ENCODE measurements at regions not wholly inside any gene's neighbourhood (a gene's known extent, or its start where the extent isn't known, plus 50 kb on each side); places are given as distances from the start of the nearest gene placed in this dataset.

GRCh38 chr1:193613041-193613440, 426.6 kb upstream of the B3GALT2 start:
- DNase-seq (ENCODE audit: low spot score): no peak

GRCh38 chr1:193609592-193609991, 423.2 kb upstream of the B3GALT2 start:
- DNase-seq (ENCODE audit: low spot score): no peak

GRCh38 chr1:193607787-193608186, 421.4 kb upstream of the B3GALT2 start:
- no peak for DNase-seq (ENCODE audit: low spot score)

- no peak for DNase-seq (ENCODE audit: low spot score)
Observed at GRCh38 chr1:193606035-193606434, 419.6 kb upstream of the B3GALT2 start.

DNA sequence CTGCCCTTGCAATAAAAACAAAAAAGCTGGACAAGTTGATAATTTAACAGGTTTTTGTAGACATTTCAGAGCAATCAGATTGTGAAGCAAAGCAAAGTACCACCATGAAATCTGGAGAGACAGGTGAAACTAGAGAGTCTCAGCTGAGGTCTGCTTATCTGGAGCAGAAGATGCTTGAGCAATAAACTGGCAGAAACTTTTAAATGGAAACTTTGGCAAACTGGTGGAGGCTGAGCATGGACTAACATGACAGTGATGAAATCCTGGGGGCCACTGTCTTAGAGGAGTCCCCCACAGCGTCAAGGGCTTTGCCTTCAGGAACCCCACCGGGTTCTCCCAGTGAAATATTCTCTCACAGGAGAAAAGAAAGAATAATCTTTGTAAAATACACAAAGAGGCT, 416.3 kb upstream of the B3GALT2 start:
- DNase-seq (ENCODE audit: low spot score): no peak

GRCh38 chr1:193593147-193593885, 406.9 kb upstream of the B3GALT2 start:
- no peak for DNase-seq (ENCODE audit: low spot score)

GRCh38 chr1:193592317-193592716, 405.9 kb upstream of the B3GALT2 start:
- no peak for DNase-seq (ENCODE audit: low spot score)

DNA sequence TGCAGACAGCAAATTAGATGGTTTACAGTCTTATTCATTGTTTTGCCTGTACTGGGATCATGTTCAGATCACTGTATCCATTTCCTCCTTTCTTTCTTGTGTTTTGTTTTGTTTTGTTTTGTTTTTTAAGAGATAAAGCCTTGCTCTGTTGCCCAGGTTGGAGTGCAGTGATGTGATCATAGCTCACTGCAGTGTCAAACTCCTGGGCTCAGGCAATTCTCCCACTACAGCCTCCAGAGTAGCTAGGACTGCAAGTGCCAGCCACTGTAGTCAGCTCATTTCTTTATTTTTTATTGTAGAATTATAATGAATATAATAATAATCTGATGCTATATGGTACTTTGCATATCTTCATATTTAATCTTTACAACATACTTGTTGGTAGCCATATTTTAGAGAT, 403.7 kb upstream of the B3GALT2 start:
- no peak for DNase-seq (ENCODE audit: low spot score)

- no peak for DNase-seq (ENCODE audit: low spot score)
Observed at GRCh38 chr1:193589597-193590040, 403.2 kb upstream of the B3GALT2 start.

- DNase-seq (ENCODE audit: low spot score): no peak
Observed at GRCh38 chr1:193588311-193589082, 402.1 kb upstream of the B3GALT2 start.

DNA sequence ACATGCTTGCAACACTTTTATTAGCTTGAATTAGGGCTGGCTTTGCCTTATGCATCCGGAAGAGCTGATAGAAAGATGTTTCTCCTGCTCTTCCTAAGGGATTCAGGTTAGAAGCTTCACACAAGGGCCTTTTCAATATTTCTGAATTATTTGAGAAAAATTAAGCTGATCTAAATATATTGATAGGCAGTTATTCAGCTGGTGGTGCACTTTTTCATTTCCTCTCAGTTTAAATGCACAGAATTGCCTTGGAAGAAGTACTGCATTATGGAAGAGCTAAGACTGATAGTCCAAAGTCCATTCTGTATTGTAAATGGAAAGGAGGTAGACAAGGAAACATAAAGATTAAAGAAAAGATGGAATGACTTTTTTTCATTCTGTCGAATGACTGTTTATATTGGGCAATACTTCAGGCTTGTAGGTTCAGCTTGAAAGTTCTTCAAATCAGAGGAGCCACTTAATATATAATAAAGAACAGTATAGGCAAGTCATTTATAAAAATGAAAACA, 398.4 kb upstream of the B3GALT2 start:
- no peak for DNase-seq (ENCODE audit: low spot score)

- DNase-seq (ENCODE audit: low spot score): no peak
Observed at GRCh38 chr1:193581341-193581740, 394.9 kb upstream of the B3GALT2 start.

GRCh38 chr1:193580419-193580818, 394.0 kb upstream of the B3GALT2 start:
- no peak for DNase-seq (ENCODE audit: low spot score)

DNA sequence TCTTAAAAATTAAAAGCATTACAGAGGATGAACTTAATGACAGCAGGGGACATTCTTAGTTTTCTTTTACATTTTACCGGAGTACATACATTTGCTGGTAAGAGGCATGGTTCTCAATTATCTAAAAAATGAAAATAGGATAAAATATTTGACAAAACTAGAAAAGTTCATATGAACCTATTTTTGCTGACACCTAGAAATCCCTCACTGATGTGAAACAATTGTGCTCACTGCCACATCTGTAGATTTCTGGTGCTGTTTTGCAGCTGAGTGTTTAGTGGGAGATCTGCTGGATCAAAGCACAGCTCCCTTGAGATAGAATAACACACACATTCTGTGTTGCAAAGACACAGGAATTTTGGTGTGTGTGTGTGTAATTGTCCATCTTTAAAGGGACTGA, 392.9 kb upstream of the B3GALT2 start:
- DNase-seq (ENCODE audit: low spot score): no peak

DNA sequence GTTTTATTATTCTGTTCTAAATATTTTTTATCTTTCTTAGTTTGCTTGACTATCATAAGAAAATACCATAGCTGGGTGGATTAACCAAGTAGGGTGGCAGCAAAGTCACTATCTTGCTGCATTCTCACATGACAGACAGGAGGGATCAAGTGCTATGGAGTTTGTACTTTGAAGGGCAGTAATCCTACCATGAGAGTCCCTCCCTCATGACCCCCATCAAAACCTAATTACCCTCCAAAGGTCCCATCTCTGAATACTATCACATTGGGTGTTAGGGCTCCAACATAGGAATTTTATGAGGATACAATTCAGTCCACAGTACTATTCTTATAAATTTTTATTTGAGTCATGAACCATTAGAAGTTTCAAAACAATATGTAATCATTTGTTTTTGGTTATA, 388.5 kb upstream of the B3GALT2 start:
- DNase-seq (ENCODE audit: low spot score): no peak

DNA sequence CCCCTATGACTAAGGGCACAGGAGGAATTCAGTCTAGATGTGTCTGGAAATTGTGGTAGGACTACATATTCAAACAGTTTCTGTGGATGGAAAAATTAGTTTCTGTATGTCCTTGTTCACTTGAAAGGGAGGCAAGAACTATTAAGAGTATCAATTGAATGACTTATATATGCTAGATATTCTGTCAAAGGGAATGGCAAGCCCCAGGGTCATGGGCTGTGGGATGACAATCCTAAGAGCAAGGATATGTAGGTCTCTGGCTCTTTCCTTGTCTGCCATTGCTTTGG, 383.5 kb upstream of the B3GALT2 start:
- DNase-seq (ENCODE audit: low spot score): no peak

DNA sequence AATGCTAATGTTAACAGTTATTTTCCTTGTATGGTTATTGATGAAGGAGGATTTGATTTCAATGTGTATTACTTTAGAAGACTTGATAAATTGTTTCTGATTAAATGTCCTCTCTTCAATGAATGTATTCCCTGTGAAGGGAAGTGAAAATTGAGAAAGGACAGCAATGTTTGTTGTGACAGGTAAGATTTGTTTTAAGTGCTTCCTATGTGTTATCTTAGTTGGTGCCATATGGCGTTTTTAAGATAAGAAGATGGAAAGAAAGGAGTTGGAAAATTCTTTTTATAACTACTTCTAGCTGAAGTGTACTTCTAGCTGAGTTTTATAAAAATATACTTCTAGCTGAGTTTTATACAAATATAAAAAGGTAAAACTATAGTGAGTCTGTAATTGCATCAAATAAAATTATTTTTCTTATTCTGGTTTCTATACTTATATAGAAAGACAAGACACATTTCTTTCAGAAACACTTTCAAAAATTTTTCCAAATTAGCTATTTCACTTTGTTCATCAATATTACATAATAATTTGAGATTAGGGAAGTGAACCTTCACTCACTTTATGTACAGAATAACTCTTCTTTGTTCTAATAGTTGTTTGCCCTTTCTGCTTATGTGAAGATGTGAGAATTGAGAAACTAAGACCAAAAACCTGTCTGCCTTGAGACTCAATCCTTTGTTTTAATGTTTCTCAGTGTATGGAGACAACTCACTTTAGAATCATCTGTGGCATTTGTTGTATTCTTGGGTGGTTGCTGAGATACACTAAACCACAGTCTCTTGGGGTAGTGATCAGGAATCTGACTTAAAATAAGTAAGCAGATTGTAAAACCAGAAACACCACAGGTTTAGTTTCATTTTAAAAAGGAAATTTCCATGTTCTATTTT, 382.9 kb upstream of the B3GALT2 start:
- DNase-seq (ENCODE audit: low spot score): no peak

- no peak for DNase-seq (ENCODE audit: low spot score)
Observed at GRCh38 chr1:193568512-193568911, 382.1 kb upstream of the B3GALT2 start.

DNA sequence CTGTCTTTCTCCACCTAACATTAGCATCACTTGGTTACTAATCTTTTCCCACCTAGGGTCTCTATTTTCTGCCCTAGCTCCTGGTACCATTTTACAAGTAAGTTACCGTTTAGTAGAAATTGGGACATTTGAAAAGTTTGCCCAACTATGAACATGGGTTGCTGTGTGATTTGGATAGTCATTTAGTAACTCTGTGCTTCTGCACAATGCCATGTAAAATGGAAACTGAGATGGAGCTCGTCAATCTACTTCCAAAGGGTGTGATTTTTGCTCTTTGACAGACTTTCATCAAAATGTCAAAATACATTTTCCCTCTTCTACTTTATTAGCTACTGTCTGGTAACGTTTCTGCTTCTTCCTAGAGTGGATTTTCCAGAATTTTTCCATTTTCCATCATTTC, 381.5 kb upstream of the B3GALT2 start:
- DNase-seq (ENCODE audit: low spot score): no peak

- no peak for DNase-seq (ENCODE audit: low spot score)
Observed at GRCh38 chr1:193566735-193567134, 380.3 kb upstream of the B3GALT2 start.

DNA sequence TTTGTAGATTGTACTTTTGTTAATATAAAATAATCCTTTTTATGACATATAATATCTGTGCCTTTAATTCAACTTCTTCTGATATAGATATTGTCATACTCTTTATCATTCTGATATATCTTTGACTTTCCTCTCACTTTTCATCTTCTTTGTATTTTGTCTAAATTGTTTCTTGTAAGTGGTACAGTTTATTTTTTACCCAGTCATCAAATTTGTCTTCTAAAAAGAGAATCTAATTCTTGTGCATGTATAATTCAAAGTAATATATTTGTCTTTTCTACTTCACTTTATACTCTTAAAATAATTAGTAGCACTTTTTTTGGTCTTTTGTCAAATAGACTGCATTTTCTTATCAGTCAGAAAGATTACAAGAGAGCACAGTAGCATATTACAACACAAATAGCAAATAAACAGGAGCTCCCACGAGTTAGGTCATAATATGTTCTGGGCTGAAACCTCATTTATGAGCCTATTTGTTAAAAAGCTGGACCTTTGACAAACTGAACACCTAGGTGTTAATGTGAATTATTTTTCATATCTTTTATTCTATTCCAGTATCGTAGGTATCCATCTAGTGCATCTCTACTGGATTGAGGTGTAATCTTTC, 379.7 kb upstream of the B3GALT2 start:
- no peak for DNase-seq (ENCODE audit: low spot score)

- DNase-seq (ENCODE audit: low spot score): no peak
Observed at GRCh38 chr1:193562121-193562520, 375.7 kb upstream of the B3GALT2 start.

Measured in RKO (cell line).